HG03108 (cell line): ENCODE measurements at regions not wholly inside any gene's neighbourhood (a gene's known extent, or its start where the extent isn't known, plus 50 kb on each side); places are given as distances from the start of the nearest gene placed in this dataset.
"Not testable (repeated sequence)": the region's sequence is repeated elsewhere in the genome, so short reads cannot be mapped to it uniquely, and the experiment has no call there.

Experiments used
- ATAC-seq: cut with Tn5 transposase; IDR thresholded peaks from one replicate; pipeline ENCODE4 v1.9.1; 2021; ENCODE audit warnings: moderate library complexity; ENCODE audit not compliant: unreplicated experiment

- no peak for ATAC-seq
Observed at GRCh38 chr17:70510288-70510687, 341.0 kb downstream of the KCNJ2 start.

GRCh38 chr17:70517816-70518215 is 348.5 kb downstream of the KCNJ2 start:
- no peak for ATAC-seq

DNA sequence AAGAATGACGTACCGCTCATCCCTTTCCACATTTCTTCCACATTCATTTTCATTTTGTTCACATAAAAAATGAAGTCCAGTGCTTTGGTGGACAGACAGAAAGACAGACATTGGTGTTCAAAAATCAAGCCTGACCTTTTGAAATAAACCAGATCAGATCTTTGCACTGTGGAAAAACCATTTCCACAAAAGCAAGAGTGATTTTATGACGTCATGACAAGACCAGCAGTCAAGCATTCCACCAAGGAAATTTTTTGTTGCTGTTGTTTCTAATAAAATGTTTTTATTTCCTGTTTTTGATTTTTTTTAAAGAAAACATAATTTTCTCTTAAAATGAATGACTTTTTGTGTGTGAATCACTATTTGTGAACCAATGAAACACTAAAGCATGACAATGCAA is 350.0 kb downstream of the KCNJ2 start:
- no peak for ATAC-seq

GRCh38 chr17:70520447-70520846 is 351.1 kb downstream of the KCNJ2 start:
- no peak for ATAC-seq

- no peak for ATAC-seq
Observed at GRCh38 chr17:70520956-70521355, 351.6 kb downstream of the KCNJ2 start.

DNA sequence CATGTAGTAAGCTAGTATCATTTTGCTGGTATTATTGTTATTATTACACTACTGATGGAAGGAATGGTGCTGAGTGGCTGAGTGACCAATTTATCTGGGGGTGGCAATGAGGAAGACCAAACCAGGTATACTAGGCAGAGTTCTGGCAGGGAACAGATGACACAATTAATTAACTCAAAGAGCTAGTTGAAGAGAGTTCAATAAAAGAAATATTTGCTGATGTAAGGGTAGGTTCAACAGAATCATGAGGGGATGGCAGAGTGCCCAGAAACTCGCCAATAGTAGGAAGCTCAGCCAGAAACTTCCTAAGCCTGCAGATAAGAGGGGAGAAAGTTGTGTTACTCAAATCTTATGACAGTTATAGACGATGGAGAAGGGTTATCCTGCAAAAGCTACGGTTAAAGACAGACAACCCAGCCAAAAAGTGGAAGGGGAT is 352.5 kb downstream of the KCNJ2 start:
- ATAC-seq = no peak

- no peak for ATAC-seq
Observed at GRCh38 chr17:70523426-70523825, 354.1 kb downstream of the KCNJ2 start.

GRCh38 chr17:70525035-70525434 is 355.7 kb downstream of the KCNJ2 start:
- ATAC-seq = not testable (repeated sequence)

- no peak for ATAC-seq
Observed at GRCh38 chr17:70525961-70526360, 356.6 kb downstream of the KCNJ2 start.

- no peak for ATAC-seq
Observed at GRCh38 chr17:70527364-70527888, 358.1 kb downstream of the KCNJ2 start.

DNA sequence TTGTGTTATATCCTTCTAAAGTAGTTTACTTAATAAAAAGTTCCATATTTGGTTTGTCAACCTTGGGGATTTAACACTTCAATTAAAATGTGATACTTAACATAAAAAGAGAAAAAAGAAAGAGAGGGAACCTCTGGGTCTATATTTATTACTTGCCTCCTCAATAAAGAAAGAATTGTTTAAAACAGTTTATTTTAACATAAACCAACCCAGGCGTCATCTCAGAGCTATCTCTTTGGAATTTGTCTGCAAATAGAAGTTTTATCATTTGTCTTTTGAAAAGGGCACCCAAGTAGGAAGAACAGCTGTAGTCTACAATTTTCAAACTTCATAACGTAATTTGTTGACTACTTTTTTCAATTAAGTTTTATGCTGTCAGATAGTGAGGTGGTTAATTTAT is 364.1 kb downstream of the KCNJ2 start:
- no peak for ATAC-seq

GRCh38 chr17:70535986-70536385 is 366.7 kb downstream of the KCNJ2 start:
- no peak for ATAC-seq

GRCh38 chr17:70539132-70539924 is 370.0 kb downstream of the KCNJ2 start:
- ATAC-seq = no peak

DNA sequence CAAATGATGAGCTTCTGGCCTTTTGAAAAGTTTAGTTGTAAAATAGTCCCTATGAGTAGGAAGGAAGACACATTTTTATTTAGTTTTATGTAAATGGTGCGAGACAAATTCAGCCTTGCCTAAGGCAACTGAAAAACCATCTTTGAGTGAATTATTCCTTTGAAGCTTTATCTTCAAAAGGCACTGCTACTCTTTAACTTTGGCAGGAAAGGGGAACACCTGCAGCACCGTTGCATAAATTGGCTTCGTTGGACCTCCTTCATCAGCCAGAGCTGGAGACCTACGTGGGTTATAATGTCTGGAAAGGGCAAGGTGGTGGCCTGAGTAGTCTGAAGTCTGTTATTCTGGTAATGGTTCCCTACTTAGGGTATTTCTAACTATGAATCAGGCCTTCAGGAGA is 373.5 kb downstream of the KCNJ2 start:
- ATAC-seq = no peak

- no peak for ATAC-seq
Observed at GRCh38 chr17:70544317-70544716, 375.0 kb downstream of the KCNJ2 start.

DNA sequence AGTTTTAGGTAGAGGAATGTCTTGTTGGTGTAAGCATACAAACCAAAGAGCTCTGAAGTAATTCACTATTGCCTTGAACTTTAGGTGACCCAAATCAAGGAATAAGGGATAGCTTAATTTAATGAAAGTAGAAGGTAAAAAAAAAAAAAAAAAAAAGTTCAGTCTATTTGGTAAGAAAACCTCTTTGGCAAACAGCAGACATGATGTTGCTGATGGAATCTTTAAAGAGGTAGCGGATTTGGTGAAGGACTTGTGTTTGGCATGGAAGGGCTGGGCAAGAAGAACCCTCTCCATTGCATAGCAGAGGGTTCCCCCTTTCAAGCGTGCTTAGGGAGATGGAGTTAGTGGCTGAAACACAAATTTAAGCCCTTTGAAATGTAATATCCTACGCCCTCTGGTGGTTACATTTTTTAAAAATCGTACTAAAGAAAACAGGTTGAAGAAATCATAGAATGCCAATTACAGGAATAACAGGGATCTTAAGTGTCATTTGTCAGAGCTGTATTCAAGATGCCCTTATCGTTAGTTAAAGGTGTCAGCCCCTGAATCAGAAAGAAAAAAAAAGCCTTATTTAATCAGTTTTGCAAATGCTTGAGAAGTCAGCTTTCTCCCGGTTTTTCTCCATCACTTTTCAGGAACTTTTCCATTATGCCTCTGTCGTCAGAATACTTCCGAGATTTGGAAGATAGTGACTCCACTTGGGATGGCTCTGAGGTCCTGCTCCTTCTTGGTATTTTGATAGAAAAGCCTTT is 383.1 kb downstream of the KCNJ2 start:
- no peak for ATAC-seq

DNA sequence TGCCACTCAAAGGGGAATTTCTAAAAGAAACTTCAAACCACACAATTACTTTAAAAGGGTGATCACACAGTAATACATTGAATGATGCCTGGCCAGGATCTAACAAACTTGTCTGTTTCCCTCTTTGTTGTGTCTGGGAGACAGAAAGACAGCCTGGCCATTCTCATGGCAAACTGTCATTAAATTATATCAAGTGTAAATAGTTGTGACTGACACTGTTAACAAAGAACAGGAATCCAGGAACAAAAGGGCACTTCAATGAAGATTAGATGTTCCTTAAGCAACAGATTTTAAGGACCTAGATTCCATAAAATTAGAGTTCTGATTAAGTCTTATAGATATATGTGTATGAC is 383.6 kb downstream of the KCNJ2 start:
- no peak for ATAC-seq

GRCh38 chr17:70555723-70556122 is 386.4 kb downstream of the KCNJ2 start:
- ATAC-seq = no peak

DNA sequence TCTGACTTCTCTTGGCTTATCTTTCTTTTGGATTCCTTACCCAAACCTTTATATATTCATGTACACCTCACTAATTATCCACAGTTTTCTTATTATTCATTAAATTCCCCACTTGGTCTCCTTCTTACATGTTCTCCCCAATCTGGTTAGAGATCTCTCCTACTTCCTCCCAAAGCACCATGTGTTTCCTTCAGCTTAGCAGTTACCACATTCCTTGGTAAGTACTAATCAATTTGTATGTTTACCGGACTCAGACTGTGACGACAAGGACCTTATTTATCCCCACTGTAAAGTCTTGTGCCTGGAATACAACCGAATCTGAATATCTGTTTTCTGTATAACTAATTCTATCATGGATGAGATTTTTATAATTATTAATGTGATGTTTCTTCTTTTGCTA is 389.5 kb downstream of the KCNJ2 start:
- no peak for ATAC-seq

DNA sequence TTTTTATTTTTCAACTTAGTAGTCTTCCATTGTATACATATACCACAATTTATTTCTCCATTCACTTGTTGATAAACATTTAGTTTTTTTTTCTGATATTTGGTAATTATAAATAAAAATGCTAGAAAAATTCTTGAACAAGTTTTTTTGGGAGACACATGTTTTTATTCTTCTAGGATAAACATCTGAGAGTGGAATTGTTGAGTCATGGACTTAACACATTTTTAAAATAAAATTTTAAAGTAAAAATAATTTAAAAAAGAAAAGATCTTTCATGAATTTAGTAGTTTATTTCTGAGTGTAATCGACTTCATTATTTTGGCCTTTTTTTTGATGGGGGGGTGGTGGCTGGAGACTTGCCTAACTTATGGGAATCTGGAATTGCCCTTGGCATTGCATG is 391.1 kb downstream of the KCNJ2 start:
- ATAC-seq = no peak

DNA sequence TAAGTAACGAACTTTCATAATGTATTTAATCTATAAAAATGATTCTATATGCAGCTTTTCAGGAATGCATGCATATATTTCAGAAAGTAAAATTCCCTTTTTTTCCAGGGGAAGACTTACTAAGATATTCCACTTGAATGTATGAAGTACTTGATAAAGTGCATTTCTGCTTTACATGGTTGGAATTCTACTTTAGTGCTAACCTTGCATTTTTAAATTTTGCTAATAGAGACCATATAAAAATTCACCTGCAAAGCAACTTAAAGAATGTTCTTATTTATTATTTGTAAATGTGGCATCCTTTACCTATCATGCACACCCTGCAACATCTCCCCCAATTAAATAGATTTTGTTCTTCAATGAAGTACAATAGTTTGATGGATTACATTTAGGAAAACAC is 392.8 kb downstream of the KCNJ2 start:
- no peak for ATAC-seq

- ATAC-seq = no peak
Observed at GRCh38 chr17:70563281-70563820, 394.0 kb downstream of the KCNJ2 start.
